Cardiac muscle cell (in vitro differentiated cells and primary cell): ENCODE measurements at regions not wholly inside any gene's neighbourhood (a gene's known extent, or its start where the extent isn't known, plus 50 kb on each side); places are given as distances from the start of the nearest gene placed in this dataset.

ENCODE experiments used
- DNase-seq, 2 donors: peaks; one replicate each; pipeline versions ENCODE4 v3.0.0 to v3.0.0-alpha.2; 2010 to 2017; ENCODE audit warnings: low read depth in 1 of 2, low spot score in 1 of 2
- H3K27ac ChIP-seq: fragments of 200-600 bp; sonication (generic); 2 replicates; pipeline ENCODE4 v1.5.1; 2016
- H3K27me3 ChIP-seq: fragments of 200-600 bp; sonication (generic); 2 replicates; pipeline ENCODE4 v1.6.0; 2016; ENCODE audit warnings: control low read depth
- H3K36me3 ChIP-seq: fragments of 200-600 bp; sonication (generic); 2 replicates; pipeline ENCODE4 v1.5.1; 2016; ENCODE audit warnings: control low read depth
- H3K4me1 ChIP-seq: fragments of 200-600 bp; sonication (generic); 2 replicates; pipeline ENCODE4 v1.8.1; 2017; ENCODE audit warnings: low read depth, mild to moderate bottlenecking, mixed run types
- H3K4me3 ChIP-seq: fragments of 200-600 bp; sonication (generic); 2 replicates; pipeline ENCODE4 v1.5.1; 2016; ENCODE audit warnings: mild to moderate bottlenecking
- H3K9me3 ChIP-seq: fragments of 200-600 bp; sonication (generic); 2 replicates; pipeline ENCODE4 v1.5.1; 2017; ENCODE audit warnings: low read depth, mild to moderate bottlenecking, control low read depth
- CTCF ChIP-seq: IDR thresholded peaks from 2 replicates; pipeline ENCODE4 v1.5.1; 2012; ENCODE audit warnings: low read depth, mild to moderate bottlenecking, low read length

DNA sequence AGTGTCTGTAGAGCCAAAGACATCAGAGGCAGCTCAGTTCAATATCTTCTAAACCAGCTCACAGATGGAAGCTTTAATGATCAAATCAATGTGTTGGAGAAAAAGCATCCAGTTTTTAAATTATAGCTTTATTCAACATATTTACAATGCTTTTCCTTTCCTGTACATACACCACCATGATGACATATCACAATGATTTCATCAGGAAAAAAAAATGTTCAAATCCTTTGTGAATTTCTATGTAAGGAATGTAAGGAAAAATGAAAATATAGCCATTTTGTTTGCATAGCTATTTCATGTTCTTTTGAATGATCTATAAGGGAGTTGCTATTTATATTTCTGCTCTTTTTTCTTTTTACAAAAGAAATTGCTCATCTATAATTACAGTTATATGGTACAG, 134.7 kb upstream of the CDH20 start:
- Histone ChIP-seq H3K4me1 (no peaks in the 10 kb centered on the region), H3K4me3 (no peak overlapping the region), H3K36me3 (no peaks in the 10 kb centered on the region), H3K27ac (no peak overlapping the region), H3K9me3 (no peaks in the 10 kb centered on the region), H3K27me3 (no peaks in the 10 kb centered on the region)
- no peak for TF ChIP-seq CTCF
- DNase-seq = no peak

DNA sequence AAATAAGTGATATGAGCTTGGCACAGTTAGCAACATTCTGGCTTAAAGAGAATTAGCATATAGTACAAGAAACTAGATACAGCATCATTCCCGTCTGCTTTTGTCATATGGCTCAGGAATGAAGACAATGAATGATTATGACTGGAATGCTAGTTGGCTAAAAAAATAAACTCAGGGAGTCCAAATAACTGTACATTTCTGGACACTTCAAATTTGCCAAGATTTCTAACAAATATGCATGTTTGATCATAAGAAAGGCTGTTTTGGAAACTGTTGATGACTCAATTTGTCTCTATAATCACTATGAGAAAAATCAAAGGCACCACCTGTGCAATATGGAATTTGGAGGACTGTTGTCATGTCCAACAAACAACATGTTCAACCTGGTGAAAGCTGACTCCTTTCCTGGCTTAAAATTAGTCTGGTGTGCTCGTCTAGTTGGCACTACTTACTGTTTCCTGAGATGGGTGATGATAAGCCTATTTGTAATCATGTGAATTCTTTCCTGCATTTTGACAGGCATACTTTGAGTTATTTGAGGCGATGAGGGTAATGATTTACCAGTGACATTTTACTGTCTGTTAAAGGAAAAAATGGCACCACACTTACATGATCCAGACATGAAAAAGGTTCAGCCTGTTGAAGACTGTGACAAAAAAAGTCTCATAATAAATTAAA, 133.9 kb upstream of the CDH20 start:
- no peak for TF ChIP-seq CTCF
- no peaks in the 10 kb centered on the region for H3K36me3 ChIP-seq
- DNase-seq = no peak
- no peak overlapping the region for H3K4me3 ChIP-seq
- no peak overlapping the region for H3K27ac ChIP-seq
- H3K9me3 ChIP-seq = no peaks in the 10 kb centered on the region
- no peaks in the 10 kb centered on the region for H3K4me1 ChIP-seq
- no peaks in the 10 kb centered on the region for H3K27me3 ChIP-seq

DNA sequence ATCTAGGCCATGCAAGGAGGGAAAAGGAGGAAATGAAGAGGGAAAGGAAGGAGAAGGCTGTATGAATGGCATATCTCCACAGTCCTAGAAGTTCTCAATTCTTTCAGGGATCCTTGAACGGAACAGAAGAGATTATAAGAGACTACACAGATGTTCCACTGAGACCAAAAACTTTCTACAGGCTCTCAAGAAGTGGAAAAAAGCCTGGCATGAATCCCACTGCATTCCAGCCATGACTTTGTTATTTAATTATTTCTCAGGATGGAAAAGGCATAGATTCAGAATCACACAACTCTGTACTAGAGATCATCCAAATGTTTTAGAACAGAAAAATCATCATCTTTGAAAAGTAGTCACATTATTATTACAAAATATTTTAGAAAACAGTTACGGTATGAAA, 131.7 kb upstream of the CDH20 start:
- no peak for DNase-seq
- no peak overlapping the region for H3K27ac ChIP-seq
- no peaks in the 10 kb centered on the region for H3K9me3 ChIP-seq
- H3K4me3 ChIP-seq = no peak overlapping the region
- no peaks in the 10 kb centered on the region for H3K36me3 ChIP-seq
- TF ChIP-seq CTCF = no peak
- no peaks in the 10 kb centered on the region for H3K27me3 ChIP-seq
- no peaks in the 10 kb centered on the region for H3K4me1 ChIP-seq

GRCh38 chr18:61203151-61203550, 130.1 kb upstream of the CDH20 start:
- Histone ChIP-seq H3K4me3 (no peak overlapping the region), H3K27me3 (no peaks in the 10 kb centered on the region), H3K9me3 (no peaks in the 10 kb centered on the region), H3K27ac (no peak overlapping the region), H3K4me1 (no peaks in the 10 kb centered on the region), H3K36me3 (no peaks in the 10 kb centered on the region)
- TF ChIP-seq CTCF = no peak
- DNase-seq = no peak

- Histone ChIP-seq H3K9me3 (no peaks in the 10 kb centered on the region), H3K4me3 (no peak overlapping the region), H3K27me3 (no peaks in the 10 kb centered on the region), H3K36me3 (no peaks in the 10 kb centered on the region), H3K27ac (no peak overlapping the region), H3K4me1 (no peaks in the 10 kb centered on the region)
- TF ChIP-seq CTCF = no peak
- DNase-seq = no peak
Observed at GRCh38 chr18:61209801-61210200, 123.4 kb upstream of the CDH20 start.
